HG03571 (cell line): ENCODE measurements at regions not wholly inside any gene's neighbourhood (a gene's known extent, or its start where the extent isn't known, plus 50 kb on each side); places are given as distances from the start of the nearest gene placed in this dataset.
"Not testable (repeated sequence)": the region's sequence is repeated elsewhere in the genome, so short reads cannot be mapped to it uniquely, and the experiment has no call there.

Source experiments
- ATAC-seq: cut with Tn5 transposase; IDR thresholded peaks from one replicate; pipeline ENCODE4 v1.9.1; 2021; ENCODE audit not compliant: unreplicated experiment

DNA sequence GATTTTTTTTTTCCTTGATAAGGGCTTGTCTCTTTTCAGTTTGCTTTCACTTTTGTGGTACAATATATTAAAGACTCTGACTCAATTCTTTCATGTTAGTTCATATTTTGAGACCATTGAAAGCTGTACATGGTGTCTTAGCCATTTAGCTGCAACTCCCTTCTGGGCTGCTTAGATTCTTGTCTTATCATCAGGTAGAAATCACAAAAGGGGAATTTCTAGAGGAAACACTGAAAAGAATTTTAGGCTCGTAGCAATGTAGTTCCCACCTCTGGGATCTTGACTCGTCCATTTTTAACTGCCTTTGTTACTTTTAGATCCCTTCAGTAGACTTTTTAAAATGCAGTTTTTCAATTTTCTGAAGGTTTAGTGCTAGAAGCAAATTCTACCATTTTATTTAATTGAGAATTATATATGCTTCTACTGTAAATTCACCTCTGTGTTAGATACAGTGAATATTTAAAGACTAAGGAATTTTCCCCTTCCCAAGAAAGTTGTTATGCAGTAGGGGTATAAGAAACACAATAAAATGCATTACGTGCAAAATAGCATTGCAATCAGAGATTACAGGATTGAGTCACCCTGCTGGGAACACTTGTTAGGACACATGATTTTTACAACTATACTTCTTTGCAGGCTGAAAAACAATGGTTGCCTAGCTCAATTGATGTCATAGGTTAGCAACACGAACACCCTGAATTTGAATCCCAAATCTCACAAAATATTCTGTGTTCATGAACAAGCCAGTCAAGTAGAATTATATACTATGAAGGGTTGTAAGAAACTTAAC, 772.7 kb downstream of the PDCD6IP start:
- no peak for ATAC-seq

GRCh38 chr3:34571714-34572113, 773.3 kb downstream of the PDCD6IP start:
- no peak for ATAC-seq

- ATAC-seq: no peak
Measured at GRCh38 chr3:34575776-34576175, 777.3 kb downstream of the PDCD6IP start.

- no peak for ATAC-seq
Measured at GRCh38 chr3:34582055-34582454, 783.6 kb downstream of the PDCD6IP start.

DNA sequence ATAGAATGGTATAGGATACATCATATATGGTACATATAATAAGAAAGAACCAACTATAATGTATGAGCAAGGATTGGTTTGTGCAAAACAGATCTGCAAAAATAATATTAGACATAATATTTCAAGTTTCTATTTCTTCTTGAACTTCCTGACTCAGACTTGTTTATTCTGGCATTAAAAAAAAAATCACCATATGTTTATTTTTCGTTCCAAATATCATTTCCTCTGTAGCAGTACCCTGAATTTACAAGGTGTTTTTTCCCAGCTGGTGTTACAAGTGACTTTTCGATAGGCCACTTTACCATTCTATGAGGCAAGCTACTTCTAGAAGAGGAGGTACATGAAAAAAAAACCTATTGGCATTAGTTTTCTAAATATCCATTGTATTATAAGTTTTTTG, 785.0 kb downstream of the PDCD6IP start:
- no peak for ATAC-seq

GRCh38 chr3:34584971-34585370, 786.5 kb downstream of the PDCD6IP start:
- no peak for ATAC-seq

GRCh38 chr3:34599595-34599994, 801.2 kb downstream of the PDCD6IP start:
- no peak for ATAC-seq

DNA sequence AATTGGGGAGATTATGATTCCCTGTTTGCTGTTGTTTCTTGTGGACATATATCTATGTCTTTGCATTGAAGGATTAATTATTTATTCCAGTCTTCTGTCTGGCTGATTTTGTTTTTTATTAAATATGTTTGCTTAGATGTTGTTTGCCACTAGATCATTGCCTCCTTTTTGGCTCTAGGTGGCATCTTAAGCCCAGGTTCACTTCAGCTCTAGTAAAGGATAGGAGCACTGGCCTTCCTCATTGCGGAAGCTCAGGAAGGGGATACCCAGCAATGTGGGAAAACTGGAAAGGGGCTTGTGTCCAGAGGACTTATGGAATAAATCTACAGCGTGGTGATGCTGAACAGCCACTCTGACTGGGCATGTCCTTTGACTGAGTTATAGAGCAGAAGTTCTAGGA, 821.6 kb downstream of the PDCD6IP start:
- no peak for ATAC-seq

DNA sequence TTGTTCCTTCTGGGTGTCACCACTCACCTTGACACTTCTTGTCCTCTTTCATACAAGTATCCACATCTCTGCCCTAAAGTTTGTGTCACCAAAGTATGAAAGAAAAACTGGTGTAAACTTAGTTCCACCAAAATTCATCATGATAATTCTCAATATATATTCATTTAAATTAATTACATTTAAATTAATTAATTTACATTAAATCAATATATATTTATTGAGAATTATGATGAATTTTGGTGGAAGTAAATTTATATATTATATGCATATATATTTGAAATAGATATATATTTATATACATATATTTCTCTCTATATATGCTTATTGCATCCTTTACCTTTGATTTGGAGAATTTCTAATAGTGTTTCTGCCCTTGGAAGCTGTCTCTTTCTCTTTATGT, 828.3 kb downstream of the PDCD6IP start:
- no peak for ATAC-seq

- ATAC-seq: no peak
Measured at GRCh38 chr3:34634939-34635338, 836.5 kb downstream of the PDCD6IP start.

DNA sequence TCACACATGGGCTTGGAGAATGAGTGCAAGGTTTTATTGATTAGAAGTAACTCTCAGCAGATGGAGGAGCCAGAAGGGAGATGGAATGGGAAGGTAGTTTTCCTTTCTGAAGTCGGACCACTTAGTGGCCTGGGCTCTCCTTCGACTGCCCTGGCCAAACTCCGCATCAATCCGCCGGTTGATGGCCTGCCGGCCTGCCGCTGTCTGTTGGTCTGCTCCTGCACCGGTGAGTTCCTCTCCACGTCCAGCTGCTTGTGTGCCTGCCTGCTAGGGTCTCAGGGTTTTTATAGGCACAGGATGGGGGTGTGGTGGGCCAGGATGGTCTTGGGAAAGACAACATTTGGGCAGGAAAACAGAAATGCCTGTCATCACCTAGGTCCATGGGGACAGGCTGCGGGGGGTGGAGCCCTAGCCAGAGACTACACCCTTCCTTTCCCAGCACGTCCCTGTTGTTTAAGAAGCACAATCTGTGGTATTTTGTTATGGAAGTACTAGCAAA, 837.0 kb downstream of the PDCD6IP start:
- no peak for ATAC-seq

GRCh38 chr3:34646911-34647460, 848.6 kb downstream of the PDCD6IP start:
- no peak for ATAC-seq

DNA sequence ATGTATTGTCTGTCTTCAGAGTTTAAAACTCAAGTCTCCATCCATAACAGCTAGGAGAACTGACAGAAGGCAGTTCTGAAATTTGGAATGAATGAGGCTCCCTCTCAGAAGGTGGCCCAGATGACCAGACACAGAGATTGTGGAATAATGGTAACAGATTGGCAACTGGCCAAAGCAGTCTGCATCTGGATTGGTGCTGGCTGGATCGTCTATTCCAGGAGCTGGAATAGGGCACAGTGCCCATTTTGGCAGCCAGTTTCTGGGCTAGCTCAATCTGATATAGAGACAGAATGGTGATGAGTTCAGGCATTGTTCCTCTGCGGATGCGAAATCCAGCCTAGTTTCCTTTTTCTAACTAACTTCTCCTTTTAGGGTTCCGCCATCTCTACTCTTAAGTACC, 851.7 kb downstream of the PDCD6IP start:
- no peak for ATAC-seq

DNA sequence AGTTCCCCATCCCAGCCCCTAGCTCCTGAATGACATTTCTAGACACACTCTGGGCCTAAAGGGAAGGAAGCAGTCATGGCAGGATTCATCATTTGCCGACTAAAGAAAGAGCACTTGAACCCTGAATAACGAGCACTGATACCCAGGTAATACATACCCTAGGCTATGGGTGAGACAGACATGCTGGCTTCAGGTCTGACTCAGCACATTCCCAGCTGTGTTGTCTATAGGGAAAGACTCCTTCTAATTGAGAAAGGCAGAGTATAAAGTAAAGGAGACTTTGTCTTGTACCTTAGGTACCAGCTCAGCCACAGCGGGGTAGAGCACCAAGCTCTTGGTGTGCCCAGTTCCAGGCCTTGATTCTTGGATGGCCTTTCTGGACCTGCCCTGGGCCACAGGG, 870.5 kb downstream of the PDCD6IP start:
- no peak for ATAC-seq

DNA sequence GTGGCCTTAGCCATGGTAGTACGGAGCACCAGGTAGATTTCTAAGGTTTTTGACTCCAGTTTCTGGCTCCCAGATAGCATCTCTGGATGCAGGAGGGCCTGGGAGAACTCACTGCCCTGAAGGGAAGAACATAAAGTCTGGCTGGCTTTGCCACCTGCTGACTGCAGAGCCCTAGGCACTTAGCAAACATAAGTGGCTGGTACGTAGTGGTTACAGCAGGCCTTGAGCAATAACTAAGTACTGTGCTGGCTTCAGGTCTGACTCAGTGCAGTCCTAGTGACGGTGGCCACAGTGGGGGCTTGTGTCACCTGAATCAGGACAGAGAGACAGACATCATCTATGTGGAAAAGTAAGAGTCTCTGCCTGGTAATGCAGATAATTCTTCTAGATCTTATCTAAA, 871.1 kb downstream of the PDCD6IP start:
- no peak for ATAC-seq

- no peak for ATAC-seq
Measured at GRCh38 chr3:34675383-34676120, 877.1 kb downstream of the PDCD6IP start.

GRCh38 chr3:34676436-34676835, 878.0 kb downstream of the PDCD6IP start:
- no peak for ATAC-seq

DNA sequence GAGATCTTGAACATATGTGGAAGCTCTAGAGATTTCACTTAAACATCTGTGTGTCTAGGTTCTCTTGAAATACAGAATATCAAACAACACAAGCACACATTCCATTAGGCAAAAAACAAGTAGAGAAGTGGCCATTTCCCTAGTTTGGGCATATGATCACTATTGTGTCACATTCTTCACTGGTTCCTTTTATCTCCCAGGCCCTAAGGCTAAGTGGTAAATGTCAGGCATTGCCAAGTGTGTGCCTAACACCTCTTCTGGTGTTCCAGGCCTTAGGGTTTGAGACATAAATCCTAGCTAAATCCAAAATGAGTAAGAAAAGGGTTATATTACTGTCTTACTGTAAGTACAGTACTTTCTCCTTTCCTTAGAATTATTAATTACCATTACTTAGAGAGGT, 880.1 kb downstream of the PDCD6IP start:
- no peak for ATAC-seq

- ATAC-seq: not testable (repeated sequence)
Measured at GRCh38 chr3:34679055-34679454, 880.6 kb downstream of the PDCD6IP start.

- no peak for ATAC-seq
Measured at GRCh38 chr3:34683851-34684250, 885.4 kb downstream of the PDCD6IP start.

- no peak for ATAC-seq
Measured at GRCh38 chr3:34686541-34686940, 888.1 kb downstream of the PDCD6IP start.

GRCh38 chr3:34687671-34688070, 889.2 kb downstream of the PDCD6IP start:
- no peak for ATAC-seq
